ENCODE measurements at regions not wholly inside any gene's neighbourhood (a gene's known extent, or its start where the extent isn't known, plus 50 kb on each side); places are given as distances from the start of the nearest gene placed in this dataset.

DNA sequence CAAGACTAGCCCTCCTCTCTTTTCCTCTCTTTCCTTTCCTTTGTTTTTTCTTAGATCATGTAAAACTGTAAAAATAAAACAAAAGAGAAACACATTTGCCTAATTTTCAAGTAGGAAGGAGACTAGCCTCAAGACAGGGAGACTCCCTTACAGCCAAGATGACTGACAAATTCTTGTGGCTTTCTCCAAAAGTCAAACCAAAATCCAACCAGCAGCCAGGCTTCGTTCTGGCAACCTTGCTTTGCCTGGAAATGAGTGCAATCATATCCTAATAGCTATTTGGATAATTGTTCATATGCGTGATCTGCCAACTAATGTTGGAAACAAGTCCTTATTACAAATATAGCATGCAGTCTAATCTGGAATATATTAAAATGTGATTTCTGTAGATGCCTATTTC is 868.9 kb upstream of the SOX9 start:
- intact Hi-C loops (cut with micrococcal nuclease; ENCODE audit: unreplicated experiment), result no loop called here
- in situ Hi-C loops (cut with HindIII; ENCODE audit: low pct_unique_long_range_greater_than_20kb, low sequenced_read_pairs), result no loop called here

DNA sequence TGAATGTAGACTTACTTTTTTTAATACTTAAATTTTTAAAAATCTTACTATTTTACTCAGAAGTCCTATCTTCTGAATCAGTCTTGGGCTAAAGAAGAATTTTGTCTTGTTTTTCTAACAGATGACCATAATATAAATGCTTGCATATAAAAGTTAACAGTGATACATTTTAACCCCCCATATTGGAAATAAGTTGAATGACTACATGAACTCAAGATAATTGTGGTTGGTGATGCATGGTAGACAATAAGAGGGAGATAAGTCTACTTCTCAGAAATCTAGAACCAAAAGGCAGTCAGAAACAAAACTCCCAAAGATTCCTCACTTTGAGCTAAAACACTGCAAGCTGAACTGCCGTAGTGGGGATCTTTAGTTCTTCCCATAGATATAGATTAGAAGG is 868.4 kb upstream of the SOX9 start:
- Histone ChIP-seq H3K27me3 (ENCODE audit: control insufficient read depth, insufficient read depth, low read length) (no peaks in the 10 kb centered on the region), H3K4me1 (ENCODE audit: control insufficient read depth, insufficient read depth, low read length) (no peaks in the 10 kb centered on the region), H3K9me3 (ENCODE audit: control insufficient read depth, insufficient read depth, low read depth, low read length) (no peaks in the 10 kb centered on the region), H3K4me3 (ENCODE audit: low read depth in 2 of 2, low read length in 2 of 2) (no peak overlapping the region), H3K36me3 (ENCODE audit: control insufficient read depth, insufficient read depth, low read length) (no peaks in the 10 kb centered on the region), H3K27ac (ENCODE audit: low read length) (no peak overlapping the region)
- no peak for DNase-seq (ENCODE audit: low read depth, low spot score)
- TF ChIP-seq POLR2AphosphoS5 (IDR thresholded peaks at IDR 0.05; ENCODE audit: low read depth, low read length) (no peak), SIN3A (IDR thresholded peaks at IDR 0.05; ENCODE audit: borderline replicate concordance, insufficient read depth, low read depth, low read length) (no peak), TCF7L2 (IDR thresholded peaks at IDR 0.05; ENCODE audit: low read depth, low read length) (no peak)
- TF ChIP-seq, protein P1, sequence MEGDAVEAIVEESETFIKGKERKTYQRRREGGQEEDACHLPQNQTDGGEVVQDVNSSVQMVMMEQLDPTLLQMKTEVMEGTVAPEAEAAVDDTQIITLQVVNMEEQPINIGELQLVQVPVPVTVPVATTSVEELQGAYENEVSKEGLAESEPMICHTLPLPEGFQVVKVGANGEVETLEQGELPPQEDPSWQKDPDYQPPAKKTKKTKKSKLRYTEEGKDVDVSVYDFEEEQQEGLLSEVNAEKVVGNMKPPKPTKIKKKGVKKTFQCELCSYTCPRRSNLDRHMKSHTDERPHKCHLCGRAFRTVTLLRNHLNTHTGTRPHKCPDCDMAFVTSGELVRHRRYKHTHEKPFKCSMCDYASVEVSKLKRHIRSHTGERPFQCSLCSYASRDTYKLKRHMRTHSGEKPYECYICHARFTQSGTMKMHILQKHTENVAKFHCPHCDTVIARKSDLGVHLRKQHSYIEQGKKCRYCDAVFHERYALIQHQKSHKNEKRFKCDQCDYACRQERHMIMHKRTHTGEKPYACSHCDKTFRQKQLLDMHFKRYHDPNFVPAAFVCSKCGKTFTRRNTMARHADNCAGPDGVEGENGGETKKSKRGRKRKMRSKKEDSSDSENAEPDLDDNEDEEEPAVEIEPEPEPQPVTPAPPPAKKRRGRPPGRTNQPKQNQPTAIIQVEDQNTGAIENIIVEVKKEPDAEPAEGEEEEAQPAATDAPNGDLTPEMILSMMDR (IDR thresholded peaks at IDR 0.05), result no peak
- TF ChIP-seq, protein P2, sequence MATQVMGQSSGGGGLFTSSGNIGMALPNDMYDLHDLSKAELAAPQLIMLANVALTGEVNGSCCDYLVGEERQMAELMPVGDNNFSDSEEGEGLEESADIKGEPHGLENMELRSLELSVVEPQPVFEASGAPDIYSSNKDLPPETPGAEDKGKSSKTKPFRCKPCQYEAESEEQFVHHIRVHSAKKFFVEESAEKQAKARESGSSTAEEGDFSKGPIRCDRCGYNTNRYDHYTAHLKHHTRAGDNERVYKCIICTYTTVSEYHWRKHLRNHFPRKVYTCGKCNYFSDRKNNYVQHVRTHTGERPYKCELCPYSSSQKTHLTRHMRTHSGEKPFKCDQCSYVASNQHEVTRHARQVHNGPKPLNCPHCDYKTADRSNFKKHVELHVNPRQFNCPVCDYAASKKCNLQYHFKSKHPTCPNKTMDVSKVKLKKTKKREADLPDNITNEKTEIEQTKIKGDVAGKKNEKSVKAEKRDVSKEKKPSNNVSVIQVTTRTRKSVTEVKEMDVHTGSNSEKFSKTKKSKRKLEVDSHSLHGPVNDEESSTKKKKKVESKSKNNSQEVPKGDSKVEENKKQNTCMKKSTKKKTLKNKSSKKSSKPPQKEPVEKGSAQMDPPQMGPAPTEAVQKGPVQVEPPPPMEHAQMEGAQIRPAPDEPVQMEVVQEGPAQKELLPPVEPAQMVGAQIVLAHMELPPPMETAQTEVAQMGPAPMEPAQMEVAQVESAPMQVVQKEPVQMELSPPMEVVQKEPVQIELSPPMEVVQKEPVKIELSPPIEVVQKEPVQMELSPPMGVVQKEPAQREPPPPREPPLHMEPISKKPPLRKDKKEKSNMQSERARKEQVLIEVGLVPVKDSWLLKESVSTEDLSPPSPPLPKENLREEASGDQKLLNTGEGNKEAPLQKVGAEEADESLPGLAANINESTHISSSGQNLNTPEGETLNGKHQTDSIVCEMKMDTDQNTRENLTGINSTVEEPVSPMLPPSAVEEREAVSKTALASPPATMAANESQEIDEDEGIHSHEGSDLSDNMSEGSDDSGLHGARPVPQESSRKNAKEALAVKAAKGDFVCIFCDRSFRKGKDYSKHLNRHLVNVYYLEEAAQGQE (IDR thresholded peaks at IDR 0.05; ENCODE audit: insufficient read depth in 1 of 2, low read depth in 2 of 2, low read length in 1 of 2), result no peak
- no TSS peak for BruUV-seq (replicated peaks)
- intact Hi-C loops (cut with micrococcal nuclease; ENCODE audit: unreplicated experiment), result no loop called here
- ChIA-PET POLR2A (no interaction called here), CTCF (no interaction called here)
- in situ Hi-C loops (cut with HindIII; ENCODE audit: low pct_unique_long_range_greater_than_20kb, low sequenced_read_pairs), result no loop called here
- no peak for ATAC-seq

More for the DNA sequence above, 868.9 kb upstream of the SOX9 start:
- Histone ChIP-seq H3K4me1 (ENCODE audit: control insufficient read depth, insufficient read depth, low read length) (no peaks in the 10 kb centered on the region), H3K27me3 (ENCODE audit: control insufficient read depth, insufficient read depth, low read length) (no peaks in the 10 kb centered on the region), H3K4me3 (ENCODE audit: low read depth in 2 of 2, low read length in 2 of 2) (no peak overlapping the region), H3K9me3 (ENCODE audit: control insufficient read depth, insufficient read depth, low read depth, low read length) (no peaks in the 10 kb centered on the region), H3K27ac (ENCODE audit: low read length) (no peak overlapping the region), H3K36me3 (ENCODE audit: control insufficient read depth, insufficient read depth, low read length) (no peaks in the 10 kb centered on the region)
- TF ChIP-seq TCF7L2 (IDR thresholded peaks at IDR 0.05; ENCODE audit: low read depth, low read length), result no peak
- no peak for TF ChIP-seq POLR2AphosphoS5 (IDR thresholded peaks at IDR 0.05; ENCODE audit: low read depth, low read length)
- TF ChIP-seq, protein P2 (IDR thresholded peaks at IDR 0.05; ENCODE audit: insufficient read depth in 1 of 2, low read depth in 2 of 2, low read length in 1 of 2), result no peak
- TF ChIP-seq, protein P1 (IDR thresholded peaks at IDR 0.05), result no peak
- no peak for TF ChIP-seq SIN3A (IDR thresholded peaks at IDR 0.05; ENCODE audit: borderline replicate concordance, insufficient read depth, low read depth, low read length)
- no TSS peak for BruUV-seq (replicated peaks)
- POLR2A ChIA-PET, result no interaction called here
- ATAC-seq (no peak), DNase-seq (ENCODE audit: low read depth, low spot score) (no peak)
- CTCF ChIA-PET, result no interaction called here

Data from Panc1 (cell line).